22Rv1 (cell line): ENCODE measurements at regions not wholly inside any gene's neighbourhood (a gene's known extent, or its start where the extent isn't known, plus 50 kb on each side); places are given as distances from the start of the nearest gene placed in this dataset.

Experiments
- ZFX ChIP-seq: fragments of 450-650 bp; IDR thresholded peaks from 2 replicates; pipeline ENCODE4 v1.6.1; 2017; ENCODE audit warnings: antibody characterized with exemption, borderline replicate concordance
- TF ChIP-seq, protein P1 (sequence below): fragments of 450-650 bp; IDR thresholded peaks from 2 replicates; pipeline ENCODE4 v1.5.1; 2017; ENCODE audit warnings: mild to moderate bottlenecking

DNA sequence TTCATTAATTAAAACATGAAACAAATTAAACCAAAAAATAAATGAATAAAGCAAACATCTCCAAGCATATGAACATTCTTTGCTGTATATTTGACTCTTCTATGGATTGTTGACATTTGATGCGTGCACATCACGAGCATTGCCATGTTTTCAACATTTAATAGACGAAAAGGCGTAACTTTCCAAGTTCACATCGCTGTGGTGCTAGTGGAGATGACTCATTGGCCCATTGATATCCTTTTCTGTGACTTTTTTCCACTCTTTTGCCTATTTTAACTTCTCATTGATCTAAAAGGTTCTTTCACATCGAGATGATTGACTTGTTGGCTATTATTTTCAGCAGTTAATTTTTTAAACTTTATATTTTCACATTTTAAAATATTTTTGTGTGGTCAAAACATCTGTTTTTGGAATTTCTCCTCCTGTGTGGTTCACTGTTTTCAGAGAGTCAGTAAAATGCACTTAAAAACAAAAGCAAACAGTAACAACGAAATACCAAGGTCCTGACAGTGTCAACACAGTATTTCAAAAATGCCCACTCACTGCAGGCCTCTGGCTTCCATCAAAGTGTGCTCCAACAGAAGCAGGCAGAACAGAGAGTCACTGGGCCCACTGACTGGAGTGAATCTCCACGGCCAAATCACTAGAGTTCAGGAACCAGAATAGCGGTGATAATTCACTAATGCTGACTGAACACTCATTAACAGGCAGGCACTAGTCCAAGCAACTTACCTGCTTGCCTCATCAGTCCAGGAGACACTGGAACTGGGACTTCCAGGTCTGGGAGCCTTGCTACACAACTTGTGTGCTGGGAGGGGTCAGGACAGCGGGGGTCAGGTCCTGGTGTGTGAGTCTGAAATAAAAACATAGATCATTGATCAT, 372.2 kb upstream of the SMIM21 start:
- TF ChIP-seq, protein P1, sequence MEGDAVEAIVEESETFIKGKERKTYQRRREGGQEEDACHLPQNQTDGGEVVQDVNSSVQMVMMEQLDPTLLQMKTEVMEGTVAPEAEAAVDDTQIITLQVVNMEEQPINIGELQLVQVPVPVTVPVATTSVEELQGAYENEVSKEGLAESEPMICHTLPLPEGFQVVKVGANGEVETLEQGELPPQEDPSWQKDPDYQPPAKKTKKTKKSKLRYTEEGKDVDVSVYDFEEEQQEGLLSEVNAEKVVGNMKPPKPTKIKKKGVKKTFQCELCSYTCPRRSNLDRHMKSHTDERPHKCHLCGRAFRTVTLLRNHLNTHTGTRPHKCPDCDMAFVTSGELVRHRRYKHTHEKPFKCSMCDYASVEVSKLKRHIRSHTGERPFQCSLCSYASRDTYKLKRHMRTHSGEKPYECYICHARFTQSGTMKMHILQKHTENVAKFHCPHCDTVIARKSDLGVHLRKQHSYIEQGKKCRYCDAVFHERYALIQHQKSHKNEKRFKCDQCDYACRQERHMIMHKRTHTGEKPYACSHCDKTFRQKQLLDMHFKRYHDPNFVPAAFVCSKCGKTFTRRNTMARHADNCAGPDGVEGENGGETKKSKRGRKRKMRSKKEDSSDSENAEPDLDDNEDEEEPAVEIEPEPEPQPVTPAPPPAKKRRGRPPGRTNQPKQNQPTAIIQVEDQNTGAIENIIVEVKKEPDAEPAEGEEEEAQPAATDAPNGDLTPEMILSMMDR = no peak
- TF ChIP-seq ZFX = no peak
